GM21390 (cell line): ENCODE measurements at regions not wholly inside any gene's neighbourhood (a gene's known extent, or its start where the extent isn't known, plus 50 kb on each side); places are given as distances from the start of the nearest gene placed in this dataset.

Experiments
- ATAC-seq: cut with Tn5 transposase; IDR thresholded peaks from one replicate; pipeline ENCODE4 v1.9.1; 2021; ENCODE audit not compliant: unreplicated experiment

- ATAC-seq = no peak
Observed at GRCh38 chr10:78800535-78801320, 268.0 kb upstream of the ZMIZ1 start.

- ATAC-seq = no peak
Observed at GRCh38 chr10:78802431-78802830, 266.3 kb upstream of the ZMIZ1 start.

GRCh38 chr10:78802866-78803265, 265.9 kb upstream of the ZMIZ1 start:
- ATAC-seq = no peak

GRCh38 chr10:78803710-78804109, 265.1 kb upstream of the ZMIZ1 start:
- ATAC-seq = no peak

- ATAC-seq = no peak
Observed at GRCh38 chr10:78804411-78805032, 264.2 kb upstream of the ZMIZ1 start.

- no peak for ATAC-seq
Observed at GRCh38 chr10:78805176-78805575, 263.6 kb upstream of the ZMIZ1 start.

GRCh38 chr10:78806681-78807221, 262.0 kb upstream of the ZMIZ1 start:
- no peak for ATAC-seq

GRCh38 chr10:78807504-78808203, 261.1 kb upstream of the ZMIZ1 start:
- no peak for ATAC-seq

- ATAC-seq = no peak
Observed at GRCh38 chr10:78808286-78808685, 260.5 kb upstream of the ZMIZ1 start.

GRCh38 chr10:78808736-78809367, 259.9 kb upstream of the ZMIZ1 start:
- no peak for ATAC-seq

GRCh38 chr10:78811174-78811573, 257.6 kb upstream of the ZMIZ1 start:
- ATAC-seq = no peak

- ATAC-seq = no peak
Observed at GRCh38 chr10:78812571-78813318, 256.0 kb upstream of the ZMIZ1 start.

GRCh38 chr10:78813526-78813925, 255.2 kb upstream of the ZMIZ1 start:
- no peak for ATAC-seq

- no peak for ATAC-seq
Observed at GRCh38 chr10:78813998-78814399, 254.8 kb upstream of the ZMIZ1 start.

- ATAC-seq = no peak
Observed at GRCh38 chr10:78814407-78814806, 254.4 kb upstream of the ZMIZ1 start.

- ATAC-seq = no peak
Observed at GRCh38 chr10:78815702-78816334, 252.9 kb upstream of the ZMIZ1 start.

GRCh38 chr10:78817361-78817760, 251.4 kb upstream of the ZMIZ1 start:
- no peak for ATAC-seq

- no peak for ATAC-seq
Observed at GRCh38 chr10:78817804-78818203, 251.0 kb upstream of the ZMIZ1 start.

- ATAC-seq = no peak
Observed at GRCh38 chr10:78819361-78820006, 249.3 kb upstream of the ZMIZ1 start.

- ATAC-seq = no peak
Observed at GRCh38 chr10:78820007-78820362, 248.8 kb upstream of the ZMIZ1 start.
